HG03521 (cell line): ENCODE measurements at regions not wholly inside any gene's neighbourhood (a gene's known extent, or its start where the extent isn't known, plus 50 kb on each side); places are given as distances from the start of the nearest gene placed in this dataset.
"Not testable (repeated sequence)": the region's sequence is repeated elsewhere in the genome, so short reads cannot be mapped to it uniquely, and the experiment has no call there.

Experiments
- ATAC-seq: cut with Tn5 transposase; IDR thresholded peaks from one replicate; pipeline ENCODE4 v1.9.1; 2021; ENCODE audit warnings: mild to moderate bottlenecking, moderate library complexity; ENCODE audit not compliant: unreplicated experiment

DNA sequence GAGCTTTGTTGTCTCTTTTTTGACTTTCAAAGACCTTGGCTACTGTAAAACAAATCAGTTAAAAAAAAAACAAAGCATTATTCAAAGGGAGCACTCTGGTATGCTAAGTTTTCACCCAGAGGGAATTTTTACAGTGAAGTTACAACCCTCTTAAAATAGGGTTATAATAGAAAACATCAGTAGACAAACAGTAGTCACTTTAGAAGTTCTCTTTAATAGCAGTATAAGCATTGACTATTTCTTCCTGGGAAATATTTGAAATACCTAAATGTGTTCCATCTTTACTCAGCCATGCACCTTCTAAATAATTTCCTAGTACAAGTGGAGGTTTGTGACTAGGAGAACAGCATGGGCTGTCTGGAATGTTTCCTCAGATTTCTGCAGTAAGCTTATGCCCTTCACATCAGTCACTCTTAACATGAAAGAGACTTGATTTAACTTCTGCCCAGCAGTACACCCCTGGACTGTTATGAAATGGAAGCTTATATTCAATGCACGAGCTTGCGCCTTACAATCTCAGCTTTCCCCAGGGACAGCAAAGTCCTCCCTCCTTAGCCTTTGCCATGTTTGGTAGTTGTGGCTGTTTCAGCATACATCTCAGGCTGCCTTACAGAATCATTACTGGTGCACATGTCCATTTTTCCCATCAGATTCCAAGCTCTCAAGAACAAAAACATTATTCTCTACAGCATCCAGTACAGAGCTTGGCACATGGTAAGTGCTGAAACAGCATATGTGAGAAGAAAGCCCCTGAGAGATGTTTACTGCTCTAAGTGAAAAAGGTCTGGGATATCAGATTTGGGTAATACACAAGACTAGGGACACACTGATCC is 191.5 kb downstream of the ZNF608 start:
- no peak for ATAC-seq

DNA sequence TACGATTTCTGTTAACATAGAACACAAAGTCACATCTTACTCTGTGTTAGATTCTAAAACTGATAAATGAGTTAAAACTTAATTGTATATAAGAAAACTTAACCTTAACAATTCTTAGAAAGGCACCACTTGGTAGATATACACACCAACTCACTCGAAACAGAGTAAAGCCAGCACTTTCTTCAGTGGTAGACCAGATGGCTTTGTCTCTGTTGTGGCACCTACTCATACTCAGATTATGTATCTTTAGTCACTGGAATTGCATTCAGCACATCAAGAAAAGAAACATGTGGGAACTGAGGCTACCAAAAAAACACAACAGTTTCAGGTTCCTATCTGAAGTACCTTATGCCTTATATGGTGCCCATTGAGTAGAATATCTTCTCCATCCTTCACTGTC is 192.5 kb downstream of the ZNF608 start:
- no peak for ATAC-seq

DNA sequence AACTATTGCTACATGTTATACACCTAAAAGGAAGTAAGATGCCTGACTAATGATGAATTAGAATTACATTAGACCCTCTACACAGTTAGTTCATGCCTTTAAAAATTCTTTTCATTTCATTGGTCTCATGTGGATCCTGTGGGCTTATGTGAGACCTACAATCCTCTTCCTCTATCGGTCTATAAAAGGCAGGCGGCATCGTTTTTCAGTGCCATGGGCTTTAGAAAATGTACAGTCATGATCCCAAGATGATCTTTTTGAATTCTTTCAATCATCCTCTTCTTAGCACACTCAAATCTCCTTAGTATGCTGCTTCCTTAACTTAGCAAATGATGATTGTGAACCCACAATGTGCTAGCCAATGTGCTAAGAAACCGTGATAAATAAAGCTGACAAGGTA is 193.9 kb downstream of the ZNF608 start:
- no peak for ATAC-seq

DNA sequence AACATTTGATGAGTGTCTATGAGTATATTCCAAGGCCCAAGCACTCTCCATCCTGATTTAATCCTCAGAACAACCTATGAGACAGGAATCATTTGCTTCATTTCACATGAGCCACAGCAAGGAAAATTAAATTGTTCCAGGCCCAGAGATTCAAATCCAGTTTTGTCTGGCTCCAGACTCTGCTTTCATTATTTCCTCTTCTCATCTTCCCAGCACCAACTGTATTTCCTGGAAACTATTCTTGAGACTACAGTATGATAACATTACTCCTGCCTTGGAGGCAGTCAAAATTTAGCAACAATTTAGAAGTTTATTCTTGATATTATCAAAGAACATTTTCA is 194.5 kb downstream of the ZNF608 start:
- no peak for ATAC-seq

DNA sequence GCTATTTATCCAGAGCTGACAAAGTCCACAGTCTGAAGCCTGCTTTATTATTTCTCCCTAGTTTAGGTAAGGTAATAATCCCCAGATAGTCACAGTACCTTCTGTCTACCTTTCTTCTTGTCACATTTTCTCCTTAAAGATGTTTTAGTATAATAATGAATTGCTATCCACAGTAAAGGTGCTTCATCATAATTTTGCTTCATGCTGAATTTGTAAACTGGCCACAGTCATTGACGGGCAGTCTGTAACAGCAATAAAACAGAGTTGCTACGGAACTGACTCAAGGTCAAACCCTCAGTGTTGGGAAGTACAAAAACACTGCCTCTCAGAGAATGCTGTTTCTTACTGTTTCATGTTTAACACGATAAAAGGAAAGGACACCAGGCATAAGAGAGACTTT is 195.7 kb downstream of the ZNF608 start:
- ATAC-seq = no peak

DNA sequence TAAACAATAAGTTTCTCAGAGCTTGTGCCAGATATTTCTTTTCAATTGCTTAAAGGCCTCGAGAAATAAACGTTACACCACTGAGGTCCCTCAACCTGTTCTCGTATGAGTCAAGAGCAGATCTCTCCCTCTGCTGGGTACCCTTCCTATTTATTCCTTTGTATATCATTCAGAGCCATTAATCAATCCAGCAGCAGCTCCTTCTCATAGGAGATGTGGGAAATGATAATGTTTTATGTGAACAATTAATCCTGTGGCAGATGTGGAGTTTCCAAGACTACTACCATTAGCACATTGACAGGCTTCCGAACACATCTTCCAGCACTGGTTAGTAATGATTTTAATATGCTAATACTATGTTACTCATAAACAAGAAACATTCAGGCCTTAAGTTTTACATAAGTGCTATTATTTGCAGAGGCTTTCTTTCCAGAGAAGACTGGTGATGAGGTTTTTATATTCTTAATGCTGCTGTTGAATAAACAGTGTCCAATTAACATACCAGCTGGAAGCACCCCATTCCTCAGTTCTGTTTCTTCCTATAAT is 196.5 kb downstream of the ZNF608 start:
- ATAC-seq = no peak

DNA sequence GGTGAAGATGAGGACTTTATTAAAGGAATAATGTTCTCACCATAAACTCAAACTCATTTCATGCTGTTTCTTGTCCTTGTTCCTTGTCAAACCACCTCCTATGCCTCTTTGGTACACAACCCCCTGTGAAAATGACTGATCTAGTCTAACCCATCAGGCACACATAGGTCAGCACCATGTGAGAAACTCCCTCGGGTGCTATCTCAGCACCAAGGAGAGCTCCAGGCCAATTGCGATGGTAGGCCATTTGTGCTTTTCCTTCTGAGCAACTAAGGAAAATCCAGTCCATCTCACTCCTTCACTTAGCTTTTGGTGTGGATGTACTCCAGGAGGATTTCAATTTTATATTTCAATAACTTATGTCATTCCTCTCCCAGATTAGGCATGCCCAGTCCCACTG is 199.8 kb downstream of the ZNF608 start:
- no peak for ATAC-seq

DNA sequence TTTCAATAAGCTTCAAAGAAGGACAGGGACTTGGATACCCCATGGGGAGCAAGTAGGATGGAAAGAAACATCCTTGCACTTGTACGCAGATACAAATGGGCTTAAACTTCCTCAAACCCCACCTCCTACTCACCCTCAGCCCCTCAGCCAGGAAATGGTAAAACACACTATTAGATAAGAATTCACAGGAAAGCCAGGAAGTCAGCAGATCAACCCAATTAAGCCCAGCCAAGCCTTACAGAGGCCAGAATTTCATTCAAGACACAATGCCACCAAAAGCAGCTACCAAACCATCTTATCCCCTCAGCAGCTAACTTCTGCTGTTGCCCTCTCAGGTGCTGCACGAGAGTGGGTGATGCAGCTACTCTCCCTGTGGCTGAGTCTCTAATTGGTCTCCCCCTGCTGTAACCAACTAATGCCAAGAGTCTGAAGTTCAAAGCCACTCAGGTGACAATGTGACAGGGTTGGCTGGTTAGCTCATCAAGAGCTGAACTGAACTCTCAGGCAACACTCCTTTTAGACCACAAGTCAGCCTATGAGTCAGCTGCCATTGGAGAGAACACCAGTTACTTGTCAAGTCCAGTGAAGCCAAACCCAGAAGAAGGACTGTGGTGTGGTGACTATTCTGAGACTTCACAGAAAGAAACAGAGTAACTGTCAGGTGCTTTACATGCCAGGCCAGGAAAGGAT is 201.9 kb downstream of the ZNF608 start:
- ATAC-seq = peak; percentile 91

DNA sequence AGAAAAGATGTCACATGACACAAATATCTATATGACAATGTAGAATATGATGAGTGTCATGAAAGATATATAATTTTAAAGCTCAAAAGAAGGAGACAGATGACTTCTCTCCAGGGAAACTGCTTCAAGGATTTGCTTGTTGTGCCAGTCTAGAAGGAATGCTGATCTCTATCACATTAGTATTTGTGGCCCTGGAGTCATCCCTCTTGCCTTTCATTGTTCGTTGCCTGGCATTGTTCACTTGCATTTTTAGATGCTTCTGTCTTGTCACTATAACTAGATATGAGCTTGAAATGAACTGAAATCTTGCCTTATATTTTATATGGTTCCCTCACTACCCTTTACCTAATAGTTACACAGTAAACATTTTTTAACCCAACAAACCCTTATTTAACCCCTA is 207.5 kb downstream of the ZNF608 start:
- no peak for ATAC-seq

DNA sequence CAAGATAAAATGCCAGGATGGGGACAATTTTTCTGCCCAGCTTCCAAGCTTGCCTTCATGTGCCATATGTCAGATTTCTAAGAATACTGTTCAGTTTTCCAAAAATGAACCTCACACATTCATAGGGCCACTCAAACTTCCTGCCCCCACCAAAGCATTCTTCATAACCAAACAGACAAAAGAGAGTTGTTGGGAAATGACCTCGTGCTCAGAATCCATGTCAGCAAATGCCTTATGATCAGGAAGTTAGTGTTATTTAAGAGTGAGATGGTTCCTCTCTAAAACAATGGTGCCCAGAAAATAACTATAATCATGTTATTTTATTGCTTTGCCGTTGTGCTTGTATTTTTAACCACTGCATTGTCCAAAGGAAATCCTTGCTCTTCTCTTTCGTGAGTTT is 208.2 kb downstream of the ZNF608 start:
- ATAC-seq = no peak

DNA sequence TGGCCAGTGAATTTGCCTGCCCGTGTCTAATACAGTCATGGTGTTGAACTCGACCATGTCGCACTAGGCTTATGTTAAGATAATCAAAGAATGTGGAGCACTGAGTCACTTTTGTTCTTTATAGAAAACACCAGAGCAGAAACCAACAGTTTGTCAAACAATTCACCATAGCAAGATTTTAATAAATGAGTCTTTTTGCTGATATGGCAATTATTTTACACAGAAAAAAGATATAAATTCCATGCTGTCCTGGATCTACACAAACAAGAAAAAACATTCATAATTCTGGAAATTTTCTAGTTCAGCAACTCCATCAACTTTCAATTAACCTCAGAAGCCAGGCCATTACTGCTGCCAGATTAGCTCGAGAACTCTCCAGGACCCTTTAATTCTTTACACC is 208.9 kb downstream of the ZNF608 start:
- no peak for ATAC-seq

DNA sequence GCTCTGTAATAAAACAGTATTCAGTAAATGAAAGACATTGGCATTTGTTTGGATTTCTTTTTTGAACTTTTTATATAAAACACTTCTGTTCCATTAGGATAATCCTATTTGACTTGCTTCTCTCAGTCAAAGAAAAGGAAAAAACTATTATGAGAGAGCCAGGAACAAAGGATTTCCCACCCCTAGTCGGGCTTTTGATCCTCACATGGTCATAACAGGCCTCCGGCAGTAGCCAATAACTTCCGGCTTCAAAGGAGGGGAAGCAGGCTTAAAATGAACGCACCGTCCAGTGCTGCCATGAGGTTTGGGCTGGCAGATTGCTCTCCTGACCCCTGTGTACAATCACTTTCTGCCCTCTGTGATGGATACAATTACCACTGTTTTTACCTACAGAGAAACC is 209.3 kb downstream of the ZNF608 start:
- no peak for ATAC-seq

DNA sequence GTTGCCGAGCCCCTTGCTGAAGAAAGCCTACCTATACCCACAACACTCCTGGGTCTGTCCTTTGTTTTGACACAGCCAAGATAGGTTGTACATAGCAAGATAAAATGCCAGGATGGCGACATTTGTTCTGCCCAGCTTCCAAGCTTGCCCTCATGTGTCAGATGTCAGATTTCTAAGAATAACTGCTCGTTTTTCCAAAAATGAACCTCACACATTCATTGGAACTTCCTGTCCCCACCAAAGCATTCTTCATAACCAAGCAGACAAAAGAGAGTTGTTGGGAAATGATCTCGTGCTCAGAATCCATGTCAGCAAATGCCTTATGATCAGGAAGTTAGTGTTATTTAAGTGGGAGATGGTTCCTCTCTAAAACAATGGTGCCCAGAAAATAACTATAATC is 210.1 kb downstream of the ZNF608 start:
- ATAC-seq = no peak

DNA sequence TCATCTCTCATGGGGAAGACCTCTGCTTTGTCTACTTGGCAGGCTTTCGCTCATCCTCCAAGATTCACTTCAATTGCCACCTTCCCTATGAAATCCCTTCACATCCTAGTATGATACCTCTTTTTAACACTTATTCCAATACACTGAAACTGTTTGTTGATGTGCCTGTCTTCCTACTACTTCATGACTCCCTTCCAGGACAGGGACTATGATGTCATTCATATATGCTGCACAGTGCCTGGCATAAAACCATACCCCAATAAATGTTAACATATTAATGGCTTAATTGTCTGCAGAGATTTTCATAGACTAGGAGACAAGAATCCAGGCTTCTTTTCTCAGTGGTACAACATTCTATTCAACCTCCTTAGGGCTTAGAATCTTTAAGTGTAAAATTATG is 215.5 kb downstream of the ZNF608 start:
- ATAC-seq = no peak

DNA sequence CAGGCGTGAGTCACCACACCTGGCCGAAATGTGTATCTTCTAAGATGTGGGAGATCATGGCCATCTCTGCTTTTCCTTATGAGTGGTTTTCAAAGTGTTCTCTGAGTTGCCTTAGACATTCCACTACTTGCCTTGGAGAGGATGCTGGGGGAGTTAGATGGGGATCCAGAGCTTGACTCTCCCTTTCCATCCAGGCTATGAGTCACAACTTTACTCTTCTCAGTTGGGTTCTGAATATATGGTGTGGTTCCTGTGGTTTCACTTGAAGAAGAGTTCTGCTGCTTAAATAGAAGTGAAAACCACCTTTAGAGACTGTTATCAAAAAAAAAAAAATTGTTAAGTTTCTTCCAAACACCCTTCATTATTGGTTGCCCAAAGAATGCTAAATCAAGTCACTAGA is 217.6 kb downstream of the ZNF608 start:
- ATAC-seq = peak; percentile 42

DNA sequence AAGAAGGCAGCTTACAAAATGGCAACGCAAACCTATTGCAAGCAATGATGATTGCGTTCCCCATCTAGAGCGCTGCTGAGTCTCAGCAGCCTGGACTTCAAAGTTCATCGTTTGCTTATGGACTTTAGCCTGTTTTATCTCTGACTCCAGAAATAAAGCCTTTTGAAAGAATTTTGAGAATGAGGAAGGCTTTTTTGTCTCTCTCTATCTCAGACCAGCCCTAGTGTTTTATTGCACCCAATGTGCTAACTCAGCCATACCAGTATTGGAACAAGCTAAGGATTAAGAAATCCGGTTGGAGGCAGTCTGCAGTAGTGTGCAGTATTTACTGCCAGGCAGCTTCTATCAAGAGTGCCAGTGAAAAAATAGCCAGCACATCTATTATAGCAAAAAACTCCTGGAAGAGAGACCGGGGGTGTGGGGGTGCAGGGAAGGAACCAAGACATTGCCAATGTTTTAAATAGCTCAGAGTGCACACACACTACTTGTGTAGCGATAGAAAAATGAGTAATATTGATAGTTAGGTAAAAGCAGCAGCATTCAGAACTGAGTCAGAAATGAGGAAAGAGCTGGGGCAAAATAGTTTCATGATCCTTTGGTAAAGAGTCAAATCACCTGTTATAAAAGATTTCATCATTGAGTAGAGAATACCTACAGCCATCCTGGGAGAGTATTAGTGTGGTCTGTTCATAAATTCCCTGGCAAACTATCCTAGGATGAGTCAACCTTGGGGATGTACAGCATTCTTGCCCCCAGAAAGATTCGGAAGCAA is 219.0 kb downstream of the ZNF608 start:
- peak; percentile 31 for ATAC-seq

DNA sequence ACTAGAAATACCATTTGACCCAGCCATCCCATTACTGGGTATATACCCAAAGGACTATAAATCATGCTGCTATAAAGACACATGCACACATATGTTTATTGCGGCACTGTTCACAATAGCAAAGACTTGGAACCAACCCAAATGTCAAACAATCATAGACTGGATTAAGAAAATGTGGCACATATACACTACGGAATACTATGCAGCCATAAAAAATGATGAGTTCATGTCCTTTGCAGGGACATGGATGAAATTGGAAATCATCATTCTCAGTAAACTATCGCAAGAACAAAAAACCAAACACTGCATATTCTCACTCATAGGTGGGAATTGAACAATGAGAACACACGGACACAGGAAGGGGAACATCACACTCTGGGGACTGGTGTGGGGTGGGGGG is 220.4 kb downstream of the ZNF608 start:
- ATAC-seq = not testable (repeated sequence)

DNA sequence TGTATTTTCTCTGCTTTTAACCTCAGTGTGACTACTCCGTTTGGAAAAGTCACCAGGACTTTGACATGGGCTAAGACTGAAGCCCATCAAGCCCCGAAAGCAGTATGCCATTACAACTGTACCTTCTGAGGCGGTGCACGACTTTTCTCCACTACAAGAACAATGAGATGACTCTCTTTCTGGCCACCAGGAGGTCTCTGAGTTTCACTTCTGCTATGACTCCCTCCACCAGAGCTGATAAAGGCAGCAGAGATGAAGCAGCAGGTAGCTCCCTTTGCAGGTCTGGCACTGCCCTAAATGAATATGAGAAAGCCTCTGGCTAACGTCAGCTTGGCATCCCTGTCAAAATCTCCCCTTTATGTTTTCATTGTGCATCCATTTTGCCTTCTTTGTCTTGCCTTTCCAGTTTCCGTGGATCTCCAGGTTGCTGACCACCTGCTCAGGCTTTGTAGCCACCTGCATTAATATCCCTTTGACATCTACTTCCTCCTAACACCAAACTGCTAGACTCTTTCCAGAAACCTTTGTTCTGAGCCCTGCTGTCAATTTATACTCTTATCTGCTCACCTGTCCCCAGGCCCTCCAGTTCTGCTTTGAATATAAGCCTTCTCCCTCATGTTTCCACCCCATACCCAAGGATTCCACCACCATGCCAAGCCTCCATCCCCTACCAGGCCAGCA is 221.7 kb downstream of the ZNF608 start:
- ATAC-seq = peak; percentile 90

DNA sequence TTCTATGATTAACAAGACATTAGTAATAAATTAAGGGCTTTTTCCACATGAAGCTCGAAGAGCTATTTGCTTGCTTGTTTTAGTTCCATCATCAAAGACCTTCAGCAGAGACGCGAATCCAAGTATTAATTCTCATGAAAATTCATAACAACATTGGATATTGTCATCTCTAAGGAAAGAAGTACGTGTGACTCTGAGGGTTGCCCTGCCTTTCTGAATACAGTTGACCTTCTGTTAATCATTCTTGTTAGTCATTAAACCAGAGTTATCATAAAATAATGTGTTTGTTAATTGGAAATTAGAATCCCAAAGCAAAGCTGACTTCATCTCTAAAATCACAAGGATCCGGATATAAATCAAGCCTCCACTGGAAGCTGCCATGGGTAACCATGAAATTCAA is 222.5 kb downstream of the ZNF608 start:
- no peak for ATAC-seq

DNA sequence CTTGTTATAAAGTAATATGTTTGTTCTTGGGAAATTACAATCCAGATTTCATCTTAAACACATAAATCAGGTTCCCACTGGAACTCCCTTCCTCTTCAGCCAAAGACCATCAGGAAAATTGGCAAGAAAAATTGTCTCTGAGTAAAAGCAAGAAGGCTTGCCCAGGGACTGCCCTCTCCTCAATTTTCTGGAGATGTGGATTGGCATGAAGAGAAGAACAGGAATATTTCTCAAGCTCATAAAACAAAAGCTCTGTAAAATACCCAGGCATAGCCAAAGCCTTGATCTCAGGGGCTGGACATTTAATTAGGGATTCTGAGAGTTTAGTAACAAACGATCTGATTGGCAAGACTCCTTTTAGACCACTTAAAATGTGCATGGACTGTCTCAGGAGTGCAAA is 223.4 kb downstream of the ZNF608 start:
- no peak for ATAC-seq
